ENCODE measurements at regions not wholly inside any gene's neighbourhood (a gene's known extent, or its start where the extent isn't known, plus 50 kb on each side); places are given as distances from the start of the nearest gene placed in this dataset.

DNA sequence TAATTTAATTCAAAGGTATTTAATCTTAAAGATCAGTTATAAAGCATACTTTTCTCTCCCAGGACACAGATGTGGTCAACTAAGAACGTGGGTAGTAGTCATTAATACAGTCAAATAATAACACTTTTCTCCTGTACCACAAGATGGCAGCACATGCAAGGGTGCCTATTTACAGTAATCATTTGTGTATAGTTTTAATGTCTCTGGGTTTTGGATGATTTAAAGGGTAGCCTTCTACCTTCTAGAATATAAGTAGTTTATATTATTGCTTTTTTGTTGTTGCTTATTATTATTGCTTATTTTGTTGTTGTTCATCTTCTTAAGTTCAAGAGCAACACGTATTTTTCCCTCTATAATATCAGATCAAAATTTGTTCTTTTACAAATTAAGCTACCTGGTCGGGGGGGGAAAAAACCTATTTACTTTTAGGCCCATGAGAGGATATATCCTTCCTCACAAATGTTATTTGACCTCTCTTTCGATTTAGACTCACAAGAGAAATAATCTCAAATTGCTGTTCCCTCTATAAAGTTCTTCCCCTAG lies 59.6 kb upstream of the SLC27A6 start:
- Mint-ChIP-seq H3K4me3 (ENCODE audit: unreplicated experiment) (no peak overlapping the region), H3K9me3 (ENCODE audit: unreplicated experiment) (no peaks in the 10 kb centered on the region), H3K27ac (ENCODE audit: unreplicated experiment) (no peak overlapping the region), H3K27me3 (ENCODE audit: insufficient read depth, unreplicated experiment) (no peaks in the 10 kb centered on the region), H3K4me1 (ENCODE audit: low read depth, unreplicated experiment) (no peaks in the 10 kb centered on the region), H3K36me3 (ENCODE audit: insufficient read depth, unreplicated experiment) (no peaks in the 10 kb centered on the region)
- no peak overlapping the region for H3K4me3 ChIP-seq (ENCODE audit: low read depth, low read length)
- H3K27me3 ChIP-seq (replicated peaks; ENCODE audit: control insufficient read depth, insufficient read depth, low read length) = no peaks in the 10 kb centered on the region
- DNase-seq = peak in 1 of 2 experiments; percentile 62
- no peaks in the 10 kb centered on the region for H3K36me3 ChIP-seq (ENCODE audit: control insufficient read depth, insufficient read depth, low read length)
- TF ChIP-seq, protein P1, sequence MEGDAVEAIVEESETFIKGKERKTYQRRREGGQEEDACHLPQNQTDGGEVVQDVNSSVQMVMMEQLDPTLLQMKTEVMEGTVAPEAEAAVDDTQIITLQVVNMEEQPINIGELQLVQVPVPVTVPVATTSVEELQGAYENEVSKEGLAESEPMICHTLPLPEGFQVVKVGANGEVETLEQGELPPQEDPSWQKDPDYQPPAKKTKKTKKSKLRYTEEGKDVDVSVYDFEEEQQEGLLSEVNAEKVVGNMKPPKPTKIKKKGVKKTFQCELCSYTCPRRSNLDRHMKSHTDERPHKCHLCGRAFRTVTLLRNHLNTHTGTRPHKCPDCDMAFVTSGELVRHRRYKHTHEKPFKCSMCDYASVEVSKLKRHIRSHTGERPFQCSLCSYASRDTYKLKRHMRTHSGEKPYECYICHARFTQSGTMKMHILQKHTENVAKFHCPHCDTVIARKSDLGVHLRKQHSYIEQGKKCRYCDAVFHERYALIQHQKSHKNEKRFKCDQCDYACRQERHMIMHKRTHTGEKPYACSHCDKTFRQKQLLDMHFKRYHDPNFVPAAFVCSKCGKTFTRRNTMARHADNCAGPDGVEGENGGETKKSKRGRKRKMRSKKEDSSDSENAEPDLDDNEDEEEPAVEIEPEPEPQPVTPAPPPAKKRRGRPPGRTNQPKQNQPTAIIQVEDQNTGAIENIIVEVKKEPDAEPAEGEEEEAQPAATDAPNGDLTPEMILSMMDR (IDR thresholded peaks at IDR 0.05; ENCODE audit: insufficient read depth in 1 of 2, low read depth in 1 of 2, low read length in 1 of 2, severe bottlenecking in 1 of 2, unreplicated experiment in 1 of 2) = peak; percentile 64 to 77
- ChIA-PET CTCF (interaction anchor here (2.8 kb wide), 1 partner anchor 189 kb away, joined by 9 read pairs; the partner anchor contains the start of gene ISOC1), POLR2A (no interaction called here)
- no peaks in the 10 kb centered on the region for H3K4me1 ChIP-seq
- intact Hi-C loops (cut with micrococcal nuclease; ENCODE audit: unreplicated experiment) = loop anchor here (1.0 to 5.0 kb wide), 5 partner anchors 147 to 693 kb away; partner anchors contain the start of gene ISOC1
- no TSS peak for BruUV-seq (replicated peaks)
- no peaks in the 10 kb centered on the region for H3K9me3 ChIP-seq

DNA sequence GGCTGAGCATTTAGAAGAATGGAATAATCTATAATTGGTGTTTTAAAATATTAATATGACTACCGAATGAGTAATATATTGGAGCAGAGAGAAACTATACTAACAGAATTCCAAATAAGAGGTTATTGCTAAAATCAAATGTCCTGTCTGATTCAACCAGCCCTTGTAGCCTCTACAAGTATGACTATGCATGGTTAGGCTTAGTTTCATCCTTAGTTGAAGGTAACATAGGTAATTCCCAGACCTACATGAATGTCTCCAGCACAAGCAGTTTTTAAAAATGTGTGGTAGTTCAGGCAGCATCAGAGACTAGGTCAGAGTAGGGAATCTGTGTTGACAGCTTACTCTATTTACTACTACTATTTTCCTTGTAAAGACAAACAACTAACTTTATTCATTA lies 51.7 kb upstream of the SLC27A6 start:
- no peaks in the 10 kb centered on the region for H3K4me1 ChIP-seq
- Mint-ChIP-seq H3K4me1 (ENCODE audit: low read depth, unreplicated experiment) (no peaks in the 10 kb centered on the region), H3K4me3 (ENCODE audit: unreplicated experiment) (no peak overlapping the region), H3K9me3 (ENCODE audit: unreplicated experiment) (no peaks in the 10 kb centered on the region), H3K36me3 (ENCODE audit: insufficient read depth, unreplicated experiment) (no peaks in the 10 kb centered on the region), H3K27ac (ENCODE audit: unreplicated experiment) (no peak overlapping the region), H3K27me3 (ENCODE audit: insufficient read depth, unreplicated experiment) (no peaks in the 10 kb centered on the region)
- no peak for DNase-seq
- CTCF ChIA-PET = no interaction called here
- intact Hi-C loops (cut with micrococcal nuclease; ENCODE audit: unreplicated experiment) = no loop called here
- no peaks in the 10 kb centered on the region for H3K36me3 ChIP-seq (ENCODE audit: control insufficient read depth, insufficient read depth, low read length)
- BruUV-seq (replicated peaks) = no TSS peak
- H3K4me3 ChIP-seq (ENCODE audit: low read depth, low read length) = no peak overlapping the region
- POLR2A ChIA-PET = no interaction called here
- H3K27me3 ChIP-seq (replicated peaks; ENCODE audit: control insufficient read depth, insufficient read depth, low read length) = no peaks in the 10 kb centered on the region
- no peaks in the 10 kb centered on the region for H3K9me3 ChIP-seq
- TF ChIP-seq, protein P1 (IDR thresholded peaks at IDR 0.05; ENCODE audit: insufficient read depth in 1 of 2, low read depth in 1 of 2, low read length in 1 of 2, severe bottlenecking in 1 of 2, unreplicated experiment in 1 of 2) = no peak
